ENCODE measurements at regions not wholly inside any gene's neighbourhood (a gene's known extent, or its start where the extent isn't known, plus 50 kb on each side); places are given as distances from the start of the nearest gene placed in this dataset.

DNA sequence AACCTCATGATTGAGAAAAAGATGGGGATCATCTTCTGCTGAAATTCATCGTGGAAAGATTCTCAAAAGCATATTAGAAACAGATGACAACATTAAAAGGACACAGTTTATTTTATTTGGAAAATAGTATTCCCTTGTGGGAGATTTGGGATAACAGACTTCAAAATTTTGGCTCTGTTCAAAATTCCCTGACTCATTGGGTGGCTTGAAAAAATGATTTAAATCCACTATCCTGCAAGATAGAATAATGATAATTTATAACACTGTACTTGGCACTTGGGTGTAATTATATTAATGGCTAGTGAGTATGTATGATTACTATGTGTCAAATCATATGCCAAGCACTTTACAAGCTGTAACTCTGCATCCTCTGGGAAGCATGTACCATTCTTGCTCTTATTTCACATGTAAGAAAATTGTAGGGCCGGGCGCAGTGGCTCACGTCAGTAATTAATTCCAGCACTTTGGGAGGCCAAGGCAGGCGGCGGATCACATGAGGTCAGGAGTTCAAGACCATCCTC, 128.8 kb downstream of the LMNTD1 start:
- no peak for DNase-seq (ENCODE audit: low read depth, low spot score)
- WGBS (ENCODE audit: insufficient coverage, insufficient read length), result no CpG with 5 or more reads among the region's 6 CpGs
- no peaks in the 10 kb centered on the region for H3K36me3 ChIP-seq (ENCODE audit: control insufficient read depth, insufficient read depth, low read length)
- no peak overlapping the region for H3K4me3 ChIP-seq (ENCODE audit: low read length)
- H3K27me3 ChIP-seq (ENCODE audit: control insufficient read depth, insufficient read depth, low read length), result no peaks in the 10 kb centered on the region
- no peak overlapping the region for H3K27ac ChIP-seq (ENCODE audit: low read length)
- no peaks in the 10 kb centered on the region for H3K4me1 ChIP-seq (ENCODE audit: control insufficient read depth, insufficient read depth, low read length)
- H3K9me3 ChIP-seq (ENCODE audit: control insufficient read depth, insufficient read depth, low read length), result no peaks in the 10 kb centered on the region

DNA sequence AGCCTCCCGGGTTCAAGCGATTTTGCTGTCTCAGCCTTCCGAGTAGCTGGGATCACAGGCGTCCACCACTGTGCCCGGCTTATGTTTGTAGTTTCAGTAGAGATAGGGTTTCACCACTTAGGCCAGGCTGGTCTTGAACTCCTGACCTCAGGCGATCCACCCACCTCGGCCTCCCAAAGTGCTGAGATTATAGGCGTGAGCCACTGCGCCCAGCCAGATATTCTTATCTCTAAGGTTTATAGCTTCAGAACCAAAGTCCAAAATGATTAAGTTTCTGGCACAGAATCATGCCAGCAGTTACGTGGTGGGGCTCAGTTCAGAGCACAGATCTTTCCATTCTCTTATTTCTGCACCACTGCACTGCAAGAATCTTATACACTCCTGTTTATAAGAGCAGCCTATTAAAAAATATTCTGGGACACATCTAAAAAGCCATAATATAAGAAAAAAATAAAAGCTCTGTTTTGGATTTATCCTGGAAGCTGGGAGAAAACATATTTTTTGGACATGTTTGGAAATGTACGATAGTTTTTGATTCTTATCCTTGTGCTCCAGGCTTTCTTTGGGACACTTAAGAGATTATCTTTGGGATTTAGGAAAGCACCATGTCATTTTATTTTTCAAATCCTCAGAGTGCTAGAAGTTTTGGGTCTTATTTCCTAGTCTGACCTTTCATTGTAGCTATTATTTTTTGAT, 129.6 kb downstream of the LMNTD1 start:
- Histone ChIP-seq H3K4me3 (ENCODE audit: low read length) (no peak overlapping the region), H3K4me1 (ENCODE audit: control insufficient read depth, insufficient read depth, low read length) (no peaks in the 10 kb centered on the region), H3K27me3 (ENCODE audit: control insufficient read depth, insufficient read depth, low read length) (no peaks in the 10 kb centered on the region), H3K9me3 (ENCODE audit: control insufficient read depth, insufficient read depth, low read length) (no peaks in the 10 kb centered on the region), H3K27ac (ENCODE audit: low read length) (no peak overlapping the region), H3K36me3 (ENCODE audit: control insufficient read depth, insufficient read depth, low read length) (no peaks in the 10 kb centered on the region)
- DNase-seq (ENCODE audit: low read depth, low spot score), result no peak
- no CpG with 5 or more reads among the region's 11 CpGs for WGBS (ENCODE audit: insufficient coverage, insufficient read length)

DNA sequence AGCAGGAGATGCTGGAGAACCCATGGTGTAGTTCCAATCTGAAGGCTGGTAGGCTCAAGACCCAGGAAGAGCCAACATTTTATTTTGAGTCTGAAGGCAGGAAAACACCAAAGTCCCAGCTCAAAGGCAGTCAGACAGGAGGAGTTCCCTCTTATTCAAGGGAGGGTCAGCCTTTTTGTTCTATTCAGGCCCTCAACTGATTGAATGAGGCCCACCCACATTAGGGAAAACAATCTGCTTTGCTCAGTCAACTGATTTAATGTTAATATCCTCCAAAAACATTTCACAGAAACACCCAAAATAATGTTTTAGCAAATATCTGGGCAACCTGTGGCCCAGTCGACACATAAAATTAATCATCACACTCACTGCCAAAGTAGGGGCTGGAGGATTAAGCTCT, 130.8 kb downstream of the LMNTD1 start:
- no peaks in the 10 kb centered on the region for H3K36me3 ChIP-seq (ENCODE audit: control insufficient read depth, insufficient read depth, low read length)
- no peaks in the 10 kb centered on the region for H3K27me3 ChIP-seq (ENCODE audit: control insufficient read depth, insufficient read depth, low read length)
- H3K4me3 ChIP-seq (ENCODE audit: low read length), result no peak overlapping the region
- no peaks in the 10 kb centered on the region for H3K4me1 ChIP-seq (ENCODE audit: control insufficient read depth, insufficient read depth, low read length)
- H3K27ac ChIP-seq (ENCODE audit: low read length), result no peak overlapping the region
- no CpG with 5 or more reads among the region's 1 CpG for WGBS (ENCODE audit: insufficient coverage, insufficient read length)
- DNase-seq (ENCODE audit: low read depth, low spot score), result no peak
- no peaks in the 10 kb centered on the region for H3K9me3 ChIP-seq (ENCODE audit: control insufficient read depth, insufficient read depth, low read length)

DNA sequence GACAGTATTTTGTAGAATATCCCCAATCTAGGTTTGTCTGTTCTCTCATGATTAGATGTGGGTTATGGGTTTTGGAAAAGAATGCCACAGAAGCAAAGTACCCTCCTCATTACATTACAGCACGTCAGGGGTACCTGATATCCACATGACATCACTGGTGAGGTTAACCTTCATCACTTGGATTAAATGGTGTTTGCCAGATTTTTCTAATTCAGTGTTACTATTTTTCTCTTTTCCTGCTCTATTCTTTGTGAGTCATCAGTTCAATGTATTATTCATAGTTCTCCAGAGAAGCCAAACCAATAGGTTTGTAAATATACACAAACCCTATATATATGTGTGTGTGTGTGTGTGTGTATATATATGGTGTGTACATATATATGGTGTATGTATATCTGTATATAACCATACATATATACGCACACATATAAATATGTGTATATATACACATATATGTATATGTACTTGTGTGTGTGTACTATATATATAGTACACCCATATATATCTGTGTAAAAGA, 131.4 kb downstream of the LMNTD1 start:
- H3K9me3 ChIP-seq (ENCODE audit: control insufficient read depth, insufficient read depth, low read length), result no peaks in the 10 kb centered on the region
- DNase-seq (ENCODE audit: low read depth, low spot score), result no peak
- no peak overlapping the region for H3K27ac ChIP-seq (ENCODE audit: low read length)
- no CpG with 5 or more reads among the region's 2 CpGs for WGBS (ENCODE audit: insufficient coverage, insufficient read length)
- H3K4me3 ChIP-seq (ENCODE audit: low read length), result no peak overlapping the region
- H3K4me1 ChIP-seq (ENCODE audit: control insufficient read depth, insufficient read depth, low read length), result no peaks in the 10 kb centered on the region
- H3K36me3 ChIP-seq (ENCODE audit: control insufficient read depth, insufficient read depth, low read length), result no peaks in the 10 kb centered on the region
- no peaks in the 10 kb centered on the region for H3K27me3 ChIP-seq (ENCODE audit: control insufficient read depth, insufficient read depth, low read length)

DNA sequence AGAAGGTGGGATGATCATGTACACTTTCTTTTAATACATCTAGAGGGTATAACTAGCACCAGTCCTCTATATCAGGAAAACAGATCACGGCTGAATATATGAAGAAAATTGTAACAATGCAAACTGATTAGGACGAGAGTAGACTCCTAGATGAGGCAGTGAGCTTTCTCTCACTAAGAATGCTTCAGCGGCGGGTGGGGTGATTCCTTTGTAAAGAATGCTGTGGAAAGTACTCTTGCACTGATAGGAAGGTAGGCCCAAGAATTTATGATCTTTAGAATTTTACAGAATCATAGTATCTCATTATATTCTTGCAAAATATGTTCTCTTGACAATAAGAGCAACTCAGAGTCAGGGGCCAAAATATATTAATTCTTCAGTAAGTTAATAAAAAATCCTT, 133.0 kb downstream of the LMNTD1 start:
- Histone ChIP-seq H3K9me3 (ENCODE audit: control insufficient read depth, insufficient read depth, low read length) (no peaks in the 10 kb centered on the region), H3K27ac (ENCODE audit: low read length) (no peak overlapping the region), H3K4me1 (ENCODE audit: control insufficient read depth, insufficient read depth, low read length) (no peaks in the 10 kb centered on the region), H3K4me3 (ENCODE audit: low read length) (no peak overlapping the region), H3K36me3 (ENCODE audit: control insufficient read depth, insufficient read depth, low read length) (no peaks in the 10 kb centered on the region), H3K27me3 (ENCODE audit: control insufficient read depth, insufficient read depth, low read length) (no peaks in the 10 kb centered on the region)
- no peak for DNase-seq (ENCODE audit: low read depth, low spot score)
- no CpG with 5 or more reads among the region's 4 CpGs for WGBS (ENCODE audit: insufficient coverage, insufficient read length)

DNA sequence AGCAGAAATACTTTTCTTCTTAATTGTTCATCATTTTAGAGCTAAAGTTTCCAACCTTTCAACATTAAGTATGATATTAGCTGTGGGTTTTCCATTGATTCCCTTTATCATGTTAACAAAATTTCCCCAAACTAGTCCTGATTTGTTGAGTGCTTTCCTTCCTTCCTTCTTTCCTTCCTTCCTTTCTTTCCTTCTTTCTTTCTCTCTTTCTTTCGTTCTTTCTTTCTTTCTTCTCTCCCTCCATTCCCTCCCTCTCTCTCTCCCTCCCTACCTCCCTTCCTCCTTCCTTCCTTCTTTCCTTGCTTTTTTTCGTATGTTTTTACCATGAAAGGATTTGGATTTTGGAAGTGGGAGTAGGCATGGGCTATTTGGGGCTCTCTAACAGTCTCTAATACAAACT, 133.5 kb downstream of the LMNTD1 start:
- Histone ChIP-seq H3K27me3 (ENCODE audit: control insufficient read depth, insufficient read depth, low read length) (no peaks in the 10 kb centered on the region), H3K4me1 (ENCODE audit: control insufficient read depth, insufficient read depth, low read length) (no peaks in the 10 kb centered on the region), H3K9me3 (ENCODE audit: control insufficient read depth, insufficient read depth, low read length) (no peaks in the 10 kb centered on the region), H3K27ac (ENCODE audit: low read length) (no peak overlapping the region), H3K36me3 (ENCODE audit: control insufficient read depth, insufficient read depth, low read length) (no peaks in the 10 kb centered on the region), H3K4me3 (ENCODE audit: low read length) (no peak overlapping the region)
- 100% methylated on average over 1 of the region's 2 CpGs for WGBS (ENCODE audit: insufficient coverage, insufficient read length)
- no peak for DNase-seq (ENCODE audit: low read depth, low spot score)

DNA sequence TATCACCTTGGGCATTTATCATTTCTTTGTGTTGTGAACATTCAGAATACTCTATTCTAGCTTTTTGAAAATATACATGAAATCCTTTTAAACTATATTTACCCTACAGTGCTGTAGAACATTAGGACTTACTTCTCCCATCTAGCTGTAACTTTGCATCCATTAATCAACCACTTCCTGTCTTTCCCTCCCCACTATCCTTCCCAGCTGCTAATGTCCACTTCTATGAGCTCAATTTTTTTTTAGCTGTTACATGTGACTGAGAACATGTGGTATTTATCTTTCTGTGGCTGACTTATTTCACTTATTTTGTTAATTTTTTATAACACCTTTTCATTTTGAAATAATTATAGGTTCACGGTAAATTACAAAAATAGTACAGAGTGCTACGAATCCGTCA, 136.0 kb downstream of the LMNTD1 start:
- Histone ChIP-seq H3K27me3 (ENCODE audit: control insufficient read depth, insufficient read depth, low read length) (no peaks in the 10 kb centered on the region), H3K4me1 (ENCODE audit: control insufficient read depth, insufficient read depth, low read length) (no peaks in the 10 kb centered on the region), H3K36me3 (ENCODE audit: control insufficient read depth, insufficient read depth, low read length) (no peaks in the 10 kb centered on the region), H3K4me3 (ENCODE audit: low read length) (no peak overlapping the region), H3K9me3 (ENCODE audit: control insufficient read depth, insufficient read depth, low read length) (no peaks in the 10 kb centered on the region), H3K27ac (ENCODE audit: low read length) (no peak overlapping the region)
- no peak for DNase-seq (ENCODE audit: low read depth, low spot score)
- WGBS (ENCODE audit: insufficient coverage, insufficient read length), result no CpG with 5 or more reads among the region's 3 CpGs

DNA sequence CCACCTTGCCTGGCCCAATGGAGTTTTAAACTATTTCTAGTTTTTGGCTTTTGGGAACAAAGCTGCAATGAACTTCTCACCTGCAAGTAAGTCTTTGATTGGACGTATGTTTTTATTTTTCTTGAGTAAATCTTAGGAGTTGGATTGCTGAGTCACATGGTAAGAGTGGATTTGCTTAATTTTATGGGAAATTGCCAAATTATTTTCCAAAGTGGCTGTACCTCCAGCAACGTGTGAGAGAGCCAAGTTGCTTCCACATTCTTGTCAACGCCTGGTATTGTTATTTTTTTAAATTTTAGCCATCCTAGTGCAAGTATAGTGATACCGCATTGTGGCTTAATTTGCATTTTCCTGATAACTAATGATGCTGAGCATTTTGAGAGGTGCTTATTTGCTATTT, 136.6 kb downstream of the LMNTD1 start:
- no peak overlapping the region for H3K4me3 ChIP-seq (ENCODE audit: low read length)
- no peaks in the 10 kb centered on the region for H3K9me3 ChIP-seq (ENCODE audit: control insufficient read depth, insufficient read depth, low read length)
- H3K27me3 ChIP-seq (ENCODE audit: control insufficient read depth, insufficient read depth, low read length), result no peaks in the 10 kb centered on the region
- no CpG with 5 or more reads among the region's 4 CpGs for WGBS (ENCODE audit: insufficient coverage, insufficient read length)
- H3K4me1 ChIP-seq (ENCODE audit: control insufficient read depth, insufficient read depth, low read length), result no peaks in the 10 kb centered on the region
- no peak for DNase-seq (ENCODE audit: low read depth, low spot score)
- H3K27ac ChIP-seq (ENCODE audit: low read length), result no peak overlapping the region
- no peaks in the 10 kb centered on the region for H3K36me3 ChIP-seq (ENCODE audit: control insufficient read depth, insufficient read depth, low read length)

DNA sequence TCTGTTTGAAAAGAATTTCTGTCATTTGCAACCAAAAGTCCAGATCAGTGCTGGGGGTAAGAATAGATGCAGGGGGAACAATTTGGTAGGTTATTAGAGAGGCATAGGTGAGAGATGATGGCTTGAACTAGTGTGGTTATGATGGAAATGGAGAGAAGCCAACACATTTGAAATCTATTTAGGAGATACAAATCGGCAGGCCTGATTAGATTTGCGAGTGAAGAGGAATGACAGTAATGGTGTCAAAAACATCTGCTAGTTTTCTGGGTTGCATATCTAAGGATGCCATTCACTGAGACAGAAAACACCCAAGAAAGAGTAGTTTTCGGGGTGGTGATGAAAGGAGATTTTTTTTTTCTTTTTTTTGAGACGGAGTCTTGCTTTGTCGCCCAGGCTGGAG, 138.1 kb downstream of the LMNTD1 start:
- WGBS (ENCODE audit: insufficient coverage, insufficient read length), result no CpG with 5 or more reads among the region's 5 CpGs
- no peak overlapping the region for H3K4me3 ChIP-seq (ENCODE audit: low read length)
- DNase-seq (ENCODE audit: low read depth, low spot score), result no peak
- no peaks in the 10 kb centered on the region for H3K27me3 ChIP-seq (ENCODE audit: control insufficient read depth, insufficient read depth, low read length)
- no peaks in the 10 kb centered on the region for H3K9me3 ChIP-seq (ENCODE audit: control insufficient read depth, insufficient read depth, low read length)
- no peak overlapping the region for H3K27ac ChIP-seq (ENCODE audit: low read length)
- no peaks in the 10 kb centered on the region for H3K4me1 ChIP-seq (ENCODE audit: control insufficient read depth, insufficient read depth, low read length)
- no peaks in the 10 kb centered on the region for H3K36me3 ChIP-seq (ENCODE audit: control insufficient read depth, insufficient read depth, low read length)

DNA sequence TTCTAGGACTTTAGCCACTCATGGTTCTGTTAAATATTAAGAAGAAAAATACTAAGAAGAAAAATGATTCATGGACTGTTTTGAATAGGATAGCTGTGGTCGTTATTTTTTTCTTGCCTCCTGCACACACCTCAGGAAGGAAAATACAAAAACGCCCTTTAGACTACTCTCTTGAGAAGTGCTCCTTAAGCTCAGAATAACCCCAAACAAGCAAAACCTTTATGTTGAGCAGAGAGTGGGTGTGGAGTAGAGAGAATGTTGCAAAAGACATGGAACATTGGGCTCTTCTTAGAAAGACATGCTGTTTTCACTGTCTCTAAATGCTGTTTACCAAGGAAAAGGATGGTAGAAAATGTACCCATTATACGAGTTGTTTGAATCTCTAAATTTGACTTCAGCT, 140.3 kb downstream of the LMNTD1 start:
- Histone ChIP-seq H3K36me3 (ENCODE audit: control insufficient read depth, insufficient read depth, low read length) (no peaks in the 10 kb centered on the region), H3K4me3 (ENCODE audit: low read length) (no peak overlapping the region), H3K27ac (ENCODE audit: low read length) (no peak overlapping the region), H3K9me3 (ENCODE audit: control insufficient read depth, insufficient read depth, low read length) (no peaks in the 10 kb centered on the region), H3K4me1 (ENCODE audit: control insufficient read depth, insufficient read depth, low read length) (no peaks in the 10 kb centered on the region), H3K27me3 (ENCODE audit: control insufficient read depth, insufficient read depth, low read length) (no peaks in the 10 kb centered on the region)
- no CpG with 5 or more reads among the region's 3 CpGs for WGBS (ENCODE audit: insufficient coverage, insufficient read length)
- DNase-seq (ENCODE audit: low read depth, low spot score), result no peak

DNA sequence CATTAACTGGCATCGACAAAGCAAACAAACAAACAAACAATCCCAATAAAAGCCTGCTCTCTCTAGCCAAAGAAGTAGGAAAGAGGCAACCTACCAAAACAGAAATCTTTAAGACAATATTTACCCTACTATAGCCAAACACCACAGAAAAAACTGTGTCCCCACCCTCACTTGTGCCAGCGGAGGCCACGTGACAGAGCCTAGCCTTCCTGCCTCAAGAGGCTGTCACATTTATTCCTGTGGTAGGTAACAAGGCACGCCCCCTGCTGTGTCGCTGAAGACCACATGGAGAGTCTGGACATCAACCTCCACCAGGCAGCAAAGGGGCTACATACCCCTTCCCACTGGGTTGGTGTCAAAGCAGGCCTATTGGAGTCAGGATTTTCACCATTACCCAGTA, 148.1 kb downstream of the LMNTD1 start:
- H3K36me3 ChIP-seq (ENCODE audit: control insufficient read depth, insufficient read depth, low read length), result no peaks in the 10 kb centered on the region
- no peaks in the 10 kb centered on the region for H3K27me3 ChIP-seq (ENCODE audit: control insufficient read depth, insufficient read depth, low read length)
- DNase-seq (ENCODE audit: low read depth, low spot score), result no peak
- H3K27ac ChIP-seq (ENCODE audit: low read length), result no peak overlapping the region
- no peaks in the 10 kb centered on the region for H3K4me1 ChIP-seq (ENCODE audit: control insufficient read depth, insufficient read depth, low read length)
- no peak overlapping the region for H3K4me3 ChIP-seq (ENCODE audit: low read length)
- H3K9me3 ChIP-seq (ENCODE audit: control insufficient read depth, insufficient read depth, low read length), result no peaks in the 10 kb centered on the region
- no CpG with 5 or more reads among the region's 5 CpGs for WGBS (ENCODE audit: insufficient coverage, insufficient read length)
